GM18498 (cell line): ENCODE measurements at regions not wholly inside any gene's neighbourhood (a gene's known extent, or its start where the extent isn't known, plus 50 kb on each side); places are given as distances from the start of the nearest gene placed in this dataset.
"Not testable (repeated sequence)": the region's sequence is repeated elsewhere in the genome, so short reads cannot be mapped to it uniquely, and the experiment has no call there.

Experiments
- ATAC-seq: cut with Tn5 transposase; IDR thresholded peaks from one replicate; pipeline ENCODE4 v1.9.1; 2021; ENCODE audit warnings: mild to moderate bottlenecking, moderate library complexity; ENCODE audit not compliant: unreplicated experiment

GRCh38 chr4:10281996-10282395 is 165.4 kb upstream of the WDR1 start:
- ATAC-seq = no peak

- no peak for ATAC-seq
Measured at GRCh38 chr4:10279261-10279660, 162.7 kb upstream of the WDR1 start.

GRCh38 chr4:10278071-10278470 is 161.5 kb upstream of the WDR1 start:
- no peak for ATAC-seq

- no peak for ATAC-seq
Measured at GRCh38 chr4:10276152-10276551, 159.6 kb upstream of the WDR1 start.

DNA sequence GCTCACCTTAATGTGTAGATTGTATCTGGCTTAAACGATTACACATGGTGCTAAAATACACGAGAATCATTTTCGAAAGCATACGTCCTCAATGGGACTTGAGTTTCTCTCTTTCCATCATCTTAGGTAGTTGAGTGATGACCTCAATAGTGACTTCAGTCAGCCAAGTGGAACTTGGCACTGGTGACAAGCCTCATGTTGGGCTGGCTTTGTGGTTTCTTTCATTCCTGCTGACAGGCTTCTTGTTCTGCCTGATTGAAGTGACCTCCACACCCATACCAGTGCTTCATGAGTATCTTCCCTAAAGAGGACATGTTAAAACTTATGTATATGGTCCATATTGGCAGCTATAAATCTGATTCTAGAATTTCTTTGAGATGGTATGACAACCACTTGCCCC is 159.1 kb upstream of the WDR1 start:
- ATAC-seq = no peak

DNA sequence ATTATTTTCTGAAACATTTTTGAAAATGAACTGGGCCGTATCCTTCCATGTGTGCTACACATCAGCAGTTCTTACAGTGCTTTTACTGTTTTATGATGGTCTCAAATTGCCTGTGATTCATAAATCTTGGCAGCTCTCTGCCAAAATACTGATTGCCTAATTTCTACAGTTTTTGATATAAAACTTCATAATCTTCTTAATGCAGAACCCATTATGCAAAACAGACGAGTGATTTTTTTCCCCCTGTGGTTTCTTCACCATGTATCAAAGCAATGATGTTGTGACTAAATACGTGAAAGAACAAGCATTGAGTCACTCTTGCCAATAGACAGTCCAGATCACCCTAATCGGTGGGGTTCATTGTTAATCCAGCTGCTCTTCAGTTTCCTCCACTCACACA is 156.4 kb upstream of the WDR1 start:
- ATAC-seq = no peak

DNA sequence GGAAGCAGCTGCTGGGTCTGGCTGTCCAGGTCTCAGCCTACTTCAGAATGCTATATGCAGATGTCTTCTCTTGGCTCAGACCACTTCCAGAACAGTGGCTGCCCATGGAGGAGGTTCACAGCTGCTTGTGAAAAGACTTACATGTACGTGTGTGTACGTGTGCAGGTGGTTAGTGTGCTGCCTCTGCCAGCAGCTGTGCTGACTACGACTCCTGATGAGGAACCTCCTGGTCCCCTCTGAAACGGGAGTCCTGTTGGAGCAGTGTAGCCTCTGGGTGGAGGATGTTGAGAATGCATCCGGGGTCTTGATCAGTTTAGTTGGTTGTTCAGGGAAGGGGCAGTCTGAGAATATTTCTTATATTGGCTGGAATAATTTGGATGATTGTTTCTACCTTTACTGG is 155.9 kb upstream of the WDR1 start:
- ATAC-seq = no peak

GRCh38 chr4:10267066-10267465 is 150.5 kb upstream of the WDR1 start:
- ATAC-seq = no peak

DNA sequence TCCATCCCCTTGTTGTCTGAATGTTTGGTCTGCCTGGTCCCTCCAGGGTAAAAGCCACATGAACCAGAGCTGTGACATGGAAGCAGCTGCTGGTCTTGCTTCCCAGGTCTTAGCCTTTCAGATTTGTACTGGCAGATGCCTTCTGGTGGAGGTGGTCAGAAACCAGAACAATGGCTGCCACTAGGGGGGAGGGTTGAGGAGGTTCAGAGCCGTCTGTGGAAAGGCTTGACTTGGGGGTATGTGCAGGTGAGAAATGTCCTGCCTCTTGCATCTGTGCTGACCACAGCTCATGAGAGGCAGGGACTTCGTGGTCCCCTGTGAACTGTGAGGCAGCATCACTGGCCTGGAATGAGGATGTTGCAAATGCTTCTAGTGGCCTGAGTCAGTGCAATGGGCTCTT is 144.2 kb upstream of the WDR1 start:
- ATAC-seq = no peak

- no peak for ATAC-seq
Measured at GRCh38 chr4:10259976-10260375, 143.4 kb upstream of the WDR1 start.

GRCh38 chr4:10256203-10256602 is 139.6 kb upstream of the WDR1 start:
- ATAC-seq = no peak

DNA sequence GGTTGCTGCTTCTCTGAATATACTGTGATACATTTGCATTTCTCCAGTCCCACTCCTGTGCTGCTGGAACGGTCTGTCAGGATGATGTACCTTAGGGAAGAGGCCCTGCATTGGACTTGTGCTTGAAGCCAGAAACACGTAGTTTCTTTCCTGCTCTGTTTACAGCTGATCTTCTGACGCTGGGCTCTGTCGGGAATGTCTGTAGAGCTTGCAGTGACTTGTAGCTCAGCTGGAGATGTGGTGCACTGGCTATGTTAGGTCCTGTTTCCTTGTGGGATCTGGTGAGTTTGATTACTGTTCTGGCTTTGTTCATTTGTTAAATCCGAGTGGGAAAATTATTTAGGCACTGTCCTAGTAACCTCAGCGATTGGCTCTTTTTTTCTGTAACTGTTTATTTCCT is 137.2 kb upstream of the WDR1 start:
- ATAC-seq = no peak

DNA sequence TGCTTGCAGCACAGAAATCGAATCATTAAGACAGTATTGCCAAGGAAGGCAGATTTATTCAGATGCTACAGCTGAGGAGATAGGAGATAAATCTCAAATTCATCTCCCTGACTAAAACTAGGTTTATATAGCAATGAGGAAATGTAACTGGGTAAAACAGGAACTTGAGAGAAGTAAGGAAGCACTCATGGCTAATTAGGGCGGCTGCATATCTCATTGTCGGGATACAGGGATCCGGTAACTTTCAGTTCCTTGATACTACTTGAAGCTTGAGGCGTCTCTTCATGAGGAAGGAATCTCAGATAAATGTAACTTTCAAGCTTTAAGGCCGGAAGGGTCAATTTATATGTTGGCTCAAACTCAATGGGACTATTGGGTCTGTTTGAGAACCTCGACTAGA is 129.2 kb upstream of the WDR1 start:
- ATAC-seq = no peak

DNA sequence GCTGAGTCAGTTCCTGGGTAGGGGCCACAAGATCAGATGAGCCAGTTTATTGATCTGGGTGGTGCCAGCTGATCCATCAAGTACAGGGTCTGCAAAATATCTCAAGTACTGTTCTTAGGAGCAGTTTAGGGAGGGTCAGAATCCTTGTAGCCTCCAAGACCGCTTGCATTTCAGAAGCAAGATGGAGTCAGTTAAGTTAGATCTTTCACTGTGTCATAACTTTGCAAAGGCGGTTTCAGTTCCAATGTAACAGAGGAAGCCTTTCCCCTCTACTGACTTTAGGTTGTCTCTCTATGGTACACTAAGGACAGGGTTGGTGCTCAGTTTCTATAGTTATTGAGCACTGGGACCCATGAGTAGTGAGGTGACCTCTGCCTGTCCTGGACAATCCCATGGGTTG is 127.3 kb upstream of the WDR1 start:
- ATAC-seq = no peak

DNA sequence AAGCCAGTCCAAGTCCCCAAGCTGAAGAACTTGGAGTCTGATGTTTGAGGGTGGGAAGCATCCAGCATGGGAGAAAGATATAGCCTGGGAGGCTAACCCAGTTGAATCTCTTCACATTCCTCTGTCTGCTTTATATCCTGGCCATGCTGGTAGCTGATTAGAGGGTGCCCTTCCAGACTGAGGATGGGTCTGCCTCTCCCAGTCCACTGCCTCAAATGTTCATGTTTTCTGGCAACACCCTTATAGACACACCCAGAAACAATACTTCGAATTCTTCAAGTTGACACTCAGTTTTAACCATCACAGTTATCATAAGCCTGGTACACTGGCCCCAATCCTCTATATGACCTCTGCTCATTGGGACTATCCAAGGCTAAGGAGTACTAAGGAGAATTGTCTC is 124.1 kb upstream of the WDR1 start:
- ATAC-seq = no peak

GRCh38 chr4:10239982-10240654 is 123.5 kb upstream of the WDR1 start:
- no peak for ATAC-seq

DNA sequence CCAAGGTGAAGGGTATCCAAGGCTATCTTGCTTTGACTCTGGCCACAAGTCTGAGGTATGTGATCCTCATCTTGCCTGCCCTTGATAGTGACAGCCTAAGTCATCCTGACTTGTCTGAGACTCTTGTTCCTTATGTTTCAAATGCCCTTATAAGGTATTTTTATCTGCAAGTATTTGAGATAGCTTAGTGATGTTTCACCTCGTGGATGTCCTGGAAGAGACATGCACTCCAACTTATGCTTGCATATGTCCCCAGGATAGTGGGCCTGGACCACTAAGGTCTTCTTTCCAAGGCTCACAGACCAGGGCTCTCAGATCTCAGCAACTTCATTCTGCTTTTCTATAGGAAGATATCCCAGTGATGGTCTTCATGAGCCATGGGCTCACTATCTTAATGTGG is 120.5 kb upstream of the WDR1 start:
- ATAC-seq = no peak

DNA sequence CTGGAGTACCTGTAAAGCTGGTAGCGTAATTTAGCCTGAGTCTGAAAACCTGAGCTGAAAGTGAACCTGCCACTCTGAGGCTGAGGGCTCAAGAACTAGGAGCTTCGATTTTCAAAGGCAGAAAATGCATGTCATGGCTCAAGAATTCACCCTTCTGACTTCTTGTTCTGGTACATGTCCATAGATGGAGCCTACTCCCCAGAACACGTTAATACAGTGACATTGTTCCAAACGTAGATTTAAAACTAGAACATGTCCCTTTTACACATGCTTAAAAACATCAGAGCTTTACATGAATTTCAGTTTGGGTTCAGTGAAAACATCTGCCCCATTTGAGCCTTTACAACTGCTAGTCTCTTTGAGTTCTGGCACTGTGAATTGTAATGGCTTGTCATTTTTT is 115.5 kb upstream of the WDR1 start:
- ATAC-seq = no peak

GRCh38 chr4:10226756-10227155 is 110.2 kb upstream of the WDR1 start:
- ATAC-seq = no peak

DNA sequence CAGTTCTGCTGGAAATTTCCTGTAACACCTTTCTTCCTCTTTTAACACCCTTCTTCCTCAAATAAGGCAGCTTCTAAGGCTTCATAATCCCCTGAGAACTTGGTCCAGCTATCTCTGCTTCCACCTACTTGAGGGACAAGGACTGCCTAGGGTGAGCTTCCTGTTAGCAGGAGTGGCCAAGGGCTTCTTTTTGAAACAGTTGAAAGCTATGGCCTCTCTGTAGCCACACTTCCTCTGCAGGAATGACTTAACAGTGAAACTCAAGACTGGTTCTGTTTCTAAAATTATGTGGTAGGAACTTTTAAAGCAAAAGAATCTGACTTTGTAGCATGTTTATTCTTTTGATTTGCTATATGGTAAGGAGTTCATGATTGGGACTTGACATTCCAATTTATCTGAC is 108.5 kb upstream of the WDR1 start:
- no peak for ATAC-seq

DNA sequence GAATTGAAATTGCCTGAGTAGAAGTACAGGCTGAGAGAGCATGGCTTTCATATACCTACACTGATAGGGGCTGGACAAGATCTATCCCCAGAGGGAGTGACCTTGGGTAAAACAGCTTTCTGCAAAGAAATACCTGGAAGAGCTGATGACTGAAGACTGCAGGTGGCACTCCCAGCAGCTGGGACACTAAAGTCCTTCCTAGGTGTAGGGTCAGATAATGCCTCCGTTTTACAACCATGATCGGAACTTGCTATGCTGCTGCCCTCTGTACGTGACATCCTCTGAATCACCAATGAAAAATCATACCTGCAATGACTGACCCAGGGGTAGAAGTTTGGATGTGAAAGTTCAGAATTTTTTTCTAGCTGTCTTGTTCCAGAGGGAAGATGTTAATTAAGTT is 107.2 kb upstream of the WDR1 start:
- ATAC-seq = no peak

DNA sequence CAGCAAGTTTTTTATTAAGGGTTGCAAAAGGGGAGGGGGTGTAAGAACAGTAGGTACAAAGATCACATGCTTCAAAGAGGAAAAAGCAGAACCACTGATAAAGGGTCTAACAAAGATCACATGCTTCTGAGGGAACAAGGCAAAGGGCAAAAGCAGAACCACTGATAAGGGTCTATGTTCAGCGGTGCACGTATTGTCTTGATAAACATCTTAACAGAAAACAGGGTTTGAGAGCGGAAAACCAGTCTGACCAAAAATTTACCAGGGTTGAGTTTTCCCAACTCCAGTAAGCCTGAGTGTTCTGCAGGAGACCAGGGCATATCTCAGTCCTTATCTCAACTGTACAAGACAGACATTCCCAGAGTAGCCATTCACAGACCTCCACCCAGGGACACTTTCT is 96.9 kb upstream of the WDR1 start:
- not testable (repeated sequence) for ATAC-seq

DNA sequence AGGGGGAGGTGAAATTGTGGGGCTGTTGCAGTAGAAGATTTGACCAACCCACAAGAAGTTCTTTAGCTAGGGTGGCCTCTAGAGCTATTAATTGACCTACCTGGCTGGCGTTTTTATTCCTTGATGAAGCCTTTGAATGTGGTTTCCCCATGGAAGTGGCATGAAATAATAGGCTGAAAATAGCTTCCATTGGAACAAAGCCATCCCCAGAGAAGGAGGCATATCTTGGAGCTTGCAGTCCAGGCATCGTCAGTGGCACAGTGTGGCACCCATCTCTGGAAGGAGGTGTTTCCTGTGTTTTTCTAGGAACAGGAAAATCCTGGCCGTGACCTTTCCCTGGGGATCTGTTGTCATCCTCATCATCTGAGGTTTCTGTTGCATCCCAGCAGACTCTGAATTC is 96.3 kb upstream of the WDR1 start:
- ATAC-seq = no peak

DNA sequence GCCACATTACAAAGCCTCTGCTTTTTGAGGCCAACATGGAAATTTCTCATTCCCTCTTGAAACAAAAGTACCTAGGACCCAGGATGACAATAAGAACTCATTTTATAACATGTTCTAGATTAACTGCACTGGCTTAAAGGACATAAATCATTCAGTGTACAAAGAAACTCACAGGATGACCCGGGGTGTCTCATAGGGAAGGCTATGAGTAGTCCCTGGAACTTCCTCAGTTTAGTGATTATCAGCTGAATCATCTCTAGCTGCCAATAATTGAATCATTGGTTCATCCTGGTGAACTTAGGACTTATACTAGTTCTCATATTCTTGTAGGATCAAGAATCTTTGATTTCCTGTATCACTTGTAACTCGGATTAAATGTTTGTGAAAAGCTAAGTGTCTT is 95.8 kb upstream of the WDR1 start:
- no peak for ATAC-seq
